Hematopoietic multipotent progenitor cell treated with erythropoietin and hydrocortisone succinate and interleukin-3 and kit ligand, for 17 days (in vitro differentiated cells): ENCODE measurements at regions not wholly inside any gene's neighbourhood (a gene's known extent, or its start where the extent isn't known, plus 50 kb on each side); places are given as distances from the start of the nearest gene placed in this dataset.

Experiments
- DNase-seq: peaks from one replicate; pipeline ENCODE4 v3.0.0-alpha.2; 2015; ENCODE audit warnings: low spot score

DNA sequence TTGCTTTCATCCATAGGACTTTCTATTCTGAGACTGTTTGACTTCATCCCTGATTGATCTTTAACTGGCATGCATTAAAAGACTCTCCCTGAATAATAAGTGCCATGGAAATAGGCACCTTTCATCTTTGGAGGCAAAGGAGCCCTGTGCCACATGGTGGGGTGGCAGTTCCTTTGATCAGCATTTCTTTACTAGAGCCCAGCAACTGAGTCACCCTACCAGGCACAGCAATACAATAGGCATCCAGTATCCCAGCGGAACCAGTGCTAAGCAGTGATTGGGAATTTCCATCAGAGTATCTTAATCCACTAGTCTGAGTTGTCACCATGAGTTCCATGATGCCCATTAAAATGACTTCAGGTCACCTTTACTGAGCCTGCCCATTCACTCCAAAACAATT lies 476.1 kb upstream of the MPDZ start:
- DNase-seq: no peak

DNA sequence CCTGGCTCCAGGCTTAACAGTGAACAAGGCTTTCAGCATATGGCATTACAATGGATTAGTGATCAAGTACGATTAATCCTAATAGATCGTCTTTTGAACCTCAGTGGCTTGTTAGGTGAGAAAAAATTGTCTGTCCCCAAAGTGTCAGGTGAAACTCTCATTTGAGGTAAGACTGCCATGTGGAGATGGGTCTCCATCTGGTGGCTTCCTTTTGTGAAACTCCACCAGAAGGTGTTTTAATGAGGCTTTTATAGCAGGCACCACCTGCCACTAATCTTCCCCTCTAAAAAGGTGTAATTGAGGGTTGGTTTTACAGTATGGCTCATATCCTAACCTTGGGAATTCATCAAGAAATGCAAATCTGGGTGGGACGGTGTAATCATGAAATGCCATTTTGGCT lies 471.1 kb upstream of the MPDZ start:
- DNase-seq: no peak

DNA sequence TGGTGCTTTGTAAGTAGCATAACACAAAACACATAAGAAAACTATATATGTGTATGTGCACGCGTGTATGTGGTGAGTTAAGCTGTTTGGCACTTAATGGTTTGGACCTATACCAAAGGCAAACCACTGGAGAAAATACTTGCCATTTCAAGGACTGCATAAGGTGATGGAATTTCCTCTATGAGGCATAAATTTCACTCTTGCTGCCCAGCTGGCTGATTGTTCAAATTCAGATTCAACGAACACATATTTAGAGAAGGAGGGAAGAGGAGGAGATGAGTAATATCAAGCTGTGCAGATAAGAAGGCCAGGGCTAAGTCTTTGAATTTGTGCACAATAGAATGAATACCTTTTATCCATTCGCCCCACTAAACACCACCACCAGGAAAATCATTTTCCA lies 470.6 kb upstream of the MPDZ start:
- no peak for DNase-seq

DNA sequence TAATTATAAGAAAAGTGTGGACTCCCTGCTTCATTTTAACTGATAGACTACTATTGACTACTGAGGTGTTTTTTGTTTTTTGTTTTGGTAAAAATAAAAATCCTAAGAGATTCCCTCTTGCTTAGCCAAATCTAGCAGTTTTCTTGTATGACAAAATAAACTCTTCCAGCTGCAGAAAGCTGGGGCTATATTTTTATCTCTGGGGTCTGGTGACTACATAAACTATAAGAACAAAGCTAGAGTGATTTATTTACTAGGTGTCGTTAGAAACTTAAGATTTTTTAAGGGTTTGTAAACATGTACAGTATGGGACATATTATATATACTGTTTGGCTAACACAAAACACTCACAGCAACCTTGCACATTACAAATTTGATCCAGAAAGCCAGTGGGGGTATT lies 467.4 kb upstream of the MPDZ start:
- no peak for DNase-seq

DNA sequence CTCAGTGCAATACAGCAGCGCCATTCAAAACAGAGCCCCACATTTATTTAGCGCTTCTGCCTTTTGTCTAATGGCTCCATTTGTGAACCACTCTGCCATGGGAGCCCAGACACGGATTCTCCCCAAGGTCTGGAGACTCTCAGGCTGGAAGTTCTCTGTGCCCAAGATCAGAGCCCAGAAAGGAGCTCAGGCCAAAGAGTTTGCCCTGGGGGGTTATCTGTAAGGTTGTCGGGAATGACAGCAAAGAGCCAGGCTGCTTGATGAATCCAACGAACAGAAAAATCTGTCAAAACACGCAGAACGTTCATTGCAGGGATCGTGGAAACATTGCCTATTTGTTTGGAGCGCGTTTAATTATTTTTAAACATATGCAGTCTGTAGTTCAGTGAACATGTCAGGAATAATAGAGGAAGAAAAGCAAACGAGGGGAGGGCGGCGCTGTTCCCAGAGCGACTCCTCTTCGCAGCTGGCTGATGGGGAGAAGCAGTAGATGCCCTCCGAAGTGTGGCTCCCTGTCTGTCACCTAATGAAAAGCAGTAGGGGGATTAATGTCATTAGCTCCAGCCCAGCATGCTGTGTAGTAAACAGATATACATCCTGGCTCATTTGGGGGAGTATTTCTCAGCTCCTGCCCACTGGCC lies 464.9 kb upstream of the MPDZ start:
- no peak for DNase-seq

DNA sequence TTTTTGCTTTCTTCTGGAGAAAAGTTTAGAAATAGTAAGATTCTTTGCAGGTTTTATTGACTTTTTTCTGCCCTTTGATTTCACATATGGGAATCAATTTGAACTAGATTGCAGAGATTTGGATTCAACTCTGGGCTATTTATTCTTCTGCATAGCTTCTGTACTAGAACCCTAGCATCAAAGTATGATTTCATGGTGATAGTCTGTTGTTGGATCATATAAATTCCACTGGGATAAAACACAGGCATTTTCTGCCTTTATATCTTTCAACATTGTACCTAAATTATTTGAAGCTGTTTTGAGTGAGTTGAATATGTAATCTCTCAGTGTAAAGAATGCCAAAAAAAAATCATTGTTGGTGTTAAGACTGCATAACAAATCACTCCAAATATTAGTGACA lies 458.4 kb upstream of the MPDZ start:
- DNase-seq: no peak

DNA sequence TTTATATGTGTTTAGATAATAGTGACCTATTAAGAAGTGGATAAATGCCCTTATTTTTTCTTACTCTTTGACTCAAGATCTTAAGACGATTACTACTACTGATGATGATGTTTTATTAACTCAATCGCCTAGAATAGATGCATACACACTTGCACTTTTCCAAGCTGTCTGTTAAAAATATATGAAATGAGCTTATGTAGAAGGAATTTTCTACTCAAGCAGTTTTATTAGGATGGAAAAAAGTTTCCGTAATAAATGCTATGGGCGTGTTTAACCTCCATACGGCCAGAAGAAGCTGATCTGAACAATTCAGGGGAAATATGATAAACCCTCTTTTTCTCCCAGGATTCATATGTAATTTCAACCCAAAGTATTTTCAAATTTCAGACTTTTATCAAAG lies 455.7 kb upstream of the MPDZ start:
- no peak for DNase-seq

DNA sequence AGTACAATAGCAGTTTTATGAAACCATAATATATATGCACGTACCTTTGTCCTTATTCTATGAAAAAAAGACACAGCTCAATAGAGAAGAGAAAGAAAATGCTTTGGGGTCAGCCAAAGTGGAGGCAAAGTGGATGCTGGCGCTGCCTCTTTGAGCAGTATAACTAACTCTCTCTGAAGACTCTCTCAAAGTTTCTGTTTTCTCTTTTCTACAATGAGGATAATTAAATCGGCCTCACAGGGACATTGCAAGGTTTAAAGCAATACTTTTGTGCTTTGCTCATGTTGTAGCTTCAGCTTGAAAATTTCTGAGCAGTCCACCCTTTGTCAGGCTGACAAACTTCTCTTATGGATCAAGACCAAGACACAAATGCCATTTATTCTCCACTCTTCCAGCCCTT lies 455.1 kb upstream of the MPDZ start:
- DNase-seq: no peak

DNA sequence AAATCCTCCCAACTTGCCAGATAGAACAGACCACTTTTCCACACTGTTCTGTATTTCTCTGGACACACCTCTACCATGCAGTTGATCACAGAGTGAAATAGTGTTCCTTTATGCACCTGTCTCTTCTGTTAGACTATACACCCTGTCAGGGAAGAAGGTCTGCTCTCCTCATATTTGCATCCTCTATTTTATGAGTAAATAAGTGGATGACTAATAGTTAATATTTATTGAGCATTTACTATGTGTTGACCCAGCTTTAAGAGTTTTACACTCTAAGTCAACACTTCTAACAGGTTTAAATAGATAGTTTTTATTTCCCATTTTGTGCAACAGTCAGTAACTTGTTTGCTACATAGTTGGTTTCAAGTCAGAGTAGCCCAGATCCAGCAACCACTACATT lies 452.8 kb upstream of the MPDZ start:
- no peak for DNase-seq

DNA sequence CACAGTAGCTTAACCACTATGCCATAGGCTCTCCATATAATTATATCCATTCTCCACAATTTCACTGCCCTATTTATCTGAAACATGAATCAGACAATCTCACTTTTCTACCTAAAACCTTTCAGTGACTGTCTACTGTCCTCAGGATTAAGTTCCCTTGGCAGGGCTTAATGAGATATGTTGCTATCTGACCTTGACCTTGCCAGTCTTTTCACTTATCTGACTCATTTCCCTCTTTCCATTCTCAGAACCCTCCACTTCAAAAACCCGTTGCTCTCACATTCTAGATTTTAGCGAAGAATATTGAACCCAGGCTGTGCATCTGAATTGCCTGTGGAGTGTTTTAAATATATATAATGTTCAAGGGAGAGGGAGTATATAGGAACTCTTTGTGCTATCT lies 452.1 kb upstream of the MPDZ start:
- no peak for DNase-seq

DNA sequence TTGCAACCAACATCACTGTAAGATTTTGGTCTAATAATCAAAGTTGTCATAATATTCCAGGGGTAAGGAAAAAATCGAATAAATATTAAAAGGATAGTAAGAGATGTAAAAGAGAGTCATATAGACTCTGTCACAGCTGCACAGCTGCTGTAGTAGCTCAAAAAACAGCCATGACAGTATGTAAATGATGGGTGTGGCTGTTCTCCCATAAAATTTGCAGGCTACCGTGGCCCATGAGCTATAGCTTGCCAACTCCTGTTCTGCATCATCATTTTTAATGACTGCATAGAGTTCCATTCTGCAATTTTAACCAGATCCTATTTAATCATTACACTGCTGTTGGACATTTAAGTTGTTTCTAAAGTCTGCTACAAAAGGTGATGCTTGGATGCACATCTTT lies 450.5 kb upstream of the MPDZ start:
- DNase-seq: no peak

DNA sequence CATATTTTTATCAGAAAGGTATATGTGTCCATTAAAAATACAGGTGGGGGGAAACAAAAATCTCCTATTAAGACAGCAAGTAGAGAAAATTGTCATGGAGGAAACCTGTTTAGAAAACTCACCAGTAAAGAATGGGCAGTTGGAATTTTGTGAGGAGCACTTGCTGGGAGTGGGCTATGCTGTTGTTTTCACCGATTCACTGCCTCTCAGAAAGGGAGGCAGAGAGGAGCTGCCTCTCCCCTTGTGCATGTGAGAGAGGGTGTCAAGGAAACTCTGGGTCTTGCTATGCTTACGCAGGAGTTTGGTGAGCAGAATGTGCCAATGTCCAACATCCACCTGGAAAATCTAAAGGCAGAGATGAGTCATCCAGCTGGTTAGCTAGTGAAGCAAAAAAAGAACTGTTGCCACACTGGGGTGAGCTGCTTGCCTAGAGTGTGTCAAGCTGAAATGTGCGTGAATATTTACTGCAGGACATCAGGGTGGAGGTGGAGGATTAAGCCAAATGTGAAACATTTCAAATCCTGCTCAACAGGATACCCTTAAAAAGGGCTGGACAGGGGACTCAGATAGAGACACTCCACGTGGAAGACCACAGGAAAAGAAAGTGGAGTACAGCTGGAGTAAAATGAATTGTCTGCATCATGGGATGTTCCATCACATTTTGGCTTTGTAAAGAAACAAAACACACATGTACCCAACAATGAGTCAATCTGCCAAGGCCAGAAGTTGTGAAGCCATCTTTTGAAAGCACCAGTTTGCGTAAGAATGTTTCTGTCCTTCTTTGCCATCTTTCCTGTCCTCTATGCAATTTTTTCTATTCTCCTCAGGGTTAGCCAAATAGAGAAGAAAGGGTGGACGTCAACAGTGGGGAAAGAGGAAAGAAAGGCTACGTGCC lies 449.7 kb upstream of the MPDZ start:
- no peak for DNase-seq

DNA sequence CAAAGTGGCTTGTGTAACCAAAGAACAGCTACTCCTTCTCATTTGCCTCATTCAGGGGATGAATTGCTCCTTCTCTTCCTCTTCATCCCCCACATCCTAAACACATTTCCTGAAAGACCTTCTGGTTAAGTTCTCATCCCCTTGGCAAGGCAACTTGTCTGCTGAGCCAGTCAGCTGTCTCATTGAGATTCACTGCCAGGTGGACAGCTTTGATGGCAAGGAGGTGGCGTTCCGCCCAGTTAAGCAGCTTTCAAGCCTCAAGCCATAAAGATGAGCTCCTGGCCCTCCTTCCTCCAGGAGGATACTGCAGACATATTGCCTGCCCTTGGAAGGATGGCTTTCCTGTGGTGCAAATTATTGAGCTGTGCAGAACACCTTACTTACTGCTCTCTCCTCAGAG lies 448.6 kb upstream of the MPDZ start:
- no peak for DNase-seq

DNA sequence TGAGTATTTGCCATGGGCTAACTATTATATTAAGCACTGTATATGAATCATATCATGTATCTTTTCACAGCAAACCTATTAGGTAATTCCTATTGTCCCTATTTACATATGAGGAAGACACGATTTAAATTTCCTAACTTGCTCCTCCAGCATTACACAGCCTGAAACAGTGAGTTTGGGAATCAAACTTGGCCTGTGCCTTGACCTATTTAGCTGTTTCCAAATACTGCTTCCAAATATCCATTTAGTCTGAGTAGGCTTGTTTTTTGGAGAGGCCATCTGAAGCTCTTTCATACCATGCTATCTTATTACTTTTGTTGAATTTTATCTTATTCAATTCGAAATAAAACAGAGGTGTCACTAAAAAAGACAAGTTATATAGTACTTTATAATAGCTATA lies 447.3 kb upstream of the MPDZ start:
- DNase-seq: no peak

DNA sequence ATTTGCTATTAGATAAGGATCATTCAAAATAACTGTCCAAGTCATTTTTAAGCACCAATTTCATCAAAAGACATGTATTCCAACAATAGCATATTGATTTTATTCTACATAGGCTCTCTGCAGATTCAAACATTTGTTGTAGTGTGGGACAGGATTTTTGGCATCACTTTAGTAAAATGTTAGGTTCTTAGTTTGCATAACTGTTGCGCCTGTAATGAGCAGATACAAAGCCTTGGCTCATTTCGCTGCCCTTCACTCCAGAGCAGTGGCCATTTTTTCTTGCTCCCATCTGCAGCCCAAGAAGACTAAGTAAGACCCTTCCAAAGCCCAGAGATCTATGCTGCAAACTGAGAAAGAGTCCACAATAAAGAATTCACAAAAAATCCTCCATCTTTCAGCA lies 446.0 kb upstream of the MPDZ start:
- no peak for DNase-seq

DNA sequence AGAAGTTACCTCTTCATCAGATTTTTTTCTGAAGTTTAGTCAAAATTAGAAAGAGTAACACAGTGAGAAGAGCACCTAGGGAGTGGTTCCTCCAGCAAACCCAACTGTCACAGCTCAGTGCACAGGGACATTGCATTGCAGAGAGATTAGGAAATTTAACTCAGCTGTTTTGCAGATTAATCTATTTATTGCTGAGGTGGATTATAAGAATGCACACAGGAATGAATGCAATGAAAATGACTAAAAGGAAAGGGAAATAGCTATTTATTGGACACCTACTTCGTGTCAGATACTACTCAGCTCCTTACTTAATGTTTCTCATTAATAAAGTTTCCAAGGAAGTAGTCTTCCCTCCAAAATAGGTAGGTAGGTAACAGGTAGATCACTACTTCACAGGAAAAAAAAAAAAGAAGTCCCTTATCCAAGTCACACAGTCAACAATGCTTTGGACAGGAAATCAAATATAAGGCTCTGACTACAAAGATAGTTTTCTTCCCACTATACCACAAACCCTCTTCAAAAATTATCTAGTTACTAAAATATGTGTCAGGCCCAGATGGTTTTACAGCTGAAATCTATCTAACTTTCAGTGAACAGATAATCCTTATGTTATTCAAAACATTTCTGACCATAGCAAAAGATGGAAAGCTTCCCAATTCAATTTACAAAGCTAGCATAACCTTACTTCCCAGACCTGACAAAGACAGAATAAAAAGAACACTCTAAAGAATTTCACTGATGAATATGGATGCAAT lies 442.2 kb upstream of the MPDZ start:
- DNase-seq: no peak

DNA sequence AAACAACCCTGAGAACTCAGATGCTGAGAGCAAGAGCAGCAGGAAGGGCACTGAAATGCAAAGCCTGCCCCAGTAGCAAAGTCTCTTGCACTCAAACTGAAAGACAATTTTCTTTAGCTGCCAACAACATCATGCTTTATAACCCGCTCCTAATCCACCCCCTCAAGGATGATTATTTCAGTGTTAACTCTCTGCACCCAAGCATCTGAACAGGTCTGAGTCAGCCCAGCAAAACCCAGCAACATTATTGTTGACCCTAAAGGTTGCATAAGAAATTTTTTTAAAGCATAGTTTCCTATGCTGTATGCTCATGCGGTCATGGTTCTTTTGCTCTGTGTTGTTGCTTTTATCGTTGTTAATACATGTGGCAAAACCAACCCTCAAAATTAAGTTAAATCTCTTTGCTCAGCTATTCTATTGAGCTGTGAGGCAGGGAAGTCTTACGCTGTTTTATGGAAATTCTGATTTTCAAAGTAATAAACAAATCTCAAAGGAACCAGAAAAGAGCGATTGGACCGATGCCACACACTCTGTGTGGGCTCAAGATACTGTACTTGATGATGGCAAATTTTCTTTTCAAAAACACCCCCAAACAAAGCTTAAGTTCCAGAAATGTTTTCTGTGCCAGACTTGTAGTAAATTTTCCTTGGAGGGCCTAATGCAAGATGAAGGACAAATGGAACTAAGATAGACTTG lies 440.6 kb upstream of the MPDZ start:
- DNase-seq: no peak

DNA sequence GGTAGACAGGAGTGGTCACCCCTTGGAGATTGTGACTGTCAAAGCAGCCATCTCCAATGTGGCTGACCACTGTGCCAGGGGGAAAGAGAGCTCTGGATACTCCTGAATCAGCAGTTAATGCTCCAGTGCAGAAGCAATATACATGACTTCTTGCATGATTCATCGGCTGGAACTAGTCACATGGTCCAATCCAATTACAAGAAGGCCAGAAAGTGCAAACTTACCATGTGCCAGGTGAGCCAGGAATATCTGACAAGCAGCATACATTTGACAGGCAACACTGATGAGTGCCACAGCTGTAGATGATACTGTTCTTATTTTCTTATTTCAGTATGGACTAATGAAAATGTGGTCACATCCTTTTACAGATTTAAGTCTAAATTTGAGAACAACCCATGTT lies 440.0 kb upstream of the MPDZ start:
- no peak for DNase-seq

DNA sequence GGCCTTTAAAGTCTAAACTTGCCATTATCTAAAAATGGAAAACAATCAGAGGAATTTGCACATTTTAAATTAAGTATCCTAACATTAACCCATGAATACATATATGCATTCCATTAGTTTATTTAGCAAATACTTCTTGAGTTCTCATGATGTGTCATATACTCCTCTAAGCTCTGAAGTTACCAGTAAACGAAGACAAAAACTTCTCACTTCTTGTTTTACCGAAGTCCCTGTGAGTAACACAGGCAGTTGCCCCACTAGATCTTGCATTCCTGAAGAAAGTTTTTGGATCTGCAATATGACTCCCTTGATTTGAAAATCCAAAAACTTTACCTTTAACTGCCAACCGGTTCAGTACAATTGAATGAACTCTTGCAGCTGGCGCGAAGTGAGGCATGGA lies 439.0 kb upstream of the MPDZ start:
- DNase-seq: no peak

DNA sequence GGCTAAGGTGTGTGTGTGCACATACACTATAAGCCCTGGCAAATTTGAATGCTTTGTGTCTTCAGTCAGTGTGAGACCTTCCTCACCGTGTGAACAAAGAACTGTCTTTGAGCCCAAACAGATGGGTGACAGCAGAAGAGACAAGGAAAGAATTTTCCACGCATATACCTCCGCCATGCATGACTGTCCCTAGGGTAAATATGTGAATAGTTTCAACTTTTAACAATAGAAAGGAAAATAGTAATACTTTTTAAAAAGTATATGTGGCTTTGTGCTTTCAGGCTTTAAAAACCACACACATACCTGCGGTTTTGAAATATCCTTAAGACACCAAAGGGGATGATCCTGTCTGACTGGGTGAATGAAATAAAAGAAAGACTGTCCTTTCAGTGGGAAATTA lies 438.6 kb upstream of the MPDZ start:
- DNase-seq: no peak

DNA sequence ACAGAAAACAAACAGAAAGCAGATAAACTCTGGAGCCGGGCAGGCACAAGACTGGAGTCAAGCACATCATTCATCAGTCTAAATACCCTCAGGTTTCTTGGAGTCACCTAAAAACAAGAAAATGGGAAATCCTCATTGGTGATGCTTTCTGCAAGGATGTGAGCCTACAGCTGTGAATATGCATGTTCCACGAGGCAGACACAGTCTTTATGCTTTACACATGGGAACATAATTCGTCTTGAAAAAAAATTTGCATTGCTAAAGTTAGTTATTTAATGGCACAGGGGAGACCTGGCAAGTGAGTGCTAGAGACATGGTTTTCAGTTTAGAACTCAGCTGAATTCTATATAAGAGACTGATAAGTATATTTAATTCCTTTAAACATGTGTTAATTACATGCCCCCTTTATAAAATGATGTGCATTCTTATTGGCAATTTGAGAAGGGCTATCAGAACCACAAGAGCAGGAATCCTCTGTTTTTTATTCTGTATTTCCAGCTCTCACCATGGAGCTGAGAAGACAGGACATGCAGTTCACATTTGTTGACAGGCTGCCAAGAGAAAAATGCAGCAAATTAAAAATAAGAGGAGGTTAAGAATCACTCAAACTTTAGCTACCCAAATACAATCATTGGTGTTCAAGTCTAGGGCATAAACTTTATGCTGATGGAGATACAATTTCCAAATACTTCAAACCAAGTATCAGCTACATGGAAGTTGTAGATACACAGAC lies 438.0 kb upstream of the MPDZ start:
- no peak for DNase-seq
